ENCODE measurements at regions not wholly inside any gene's neighbourhood (a gene's known extent, or its start where the extent isn't known, plus 50 kb on each side); places are given as distances from the start of the nearest gene placed in this dataset.

DNA sequence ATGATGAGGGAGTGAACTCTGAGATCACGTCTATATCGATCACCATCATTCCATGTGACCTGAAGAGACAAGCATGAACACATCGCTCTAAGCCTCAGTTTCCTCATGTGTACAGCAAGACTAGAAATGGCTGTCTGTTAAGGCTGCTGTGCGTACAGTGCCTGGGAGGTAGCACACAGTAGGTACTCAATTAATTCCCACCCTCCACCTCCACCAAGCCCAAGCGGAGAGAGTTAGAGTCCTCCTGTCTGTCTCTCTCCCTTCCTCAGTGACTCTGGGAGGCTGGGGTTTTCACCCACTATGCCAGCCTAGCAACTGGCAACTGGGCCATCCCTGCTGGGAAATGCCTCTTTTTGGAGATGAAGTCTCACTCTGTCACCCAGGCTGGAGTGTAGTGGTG is 318.3 kb upstream of the CCL2 start:
- Histone ChIP-seq H3K27ac (ENCODE audit: low read depth in 2 of 2, low read length in 2 of 2) (no peak overlapping the region), H3K9me3 (ENCODE audit: control insufficient read depth in 2 of 3, insufficient read depth in 1 of 3, low read length in 3 of 3) (no peaks in the 10 kb centered on the region), H3K9ac (ENCODE audit: low read length in 3 of 3) (no peak overlapping the region), H3K27me3 (ENCODE audit: control insufficient read depth, insufficient read depth, low read length) (no peaks in the 10 kb centered on the region), H3K36me3 (ENCODE audit: control insufficient read depth in 2 of 3, insufficient read depth in 3 of 3, low read length in 3 of 3) (no peaks in the 10 kb centered on the region), H3K4me1 (ENCODE audit: control insufficient read depth in 2 of 3, insufficient read depth in 2 of 3, low read depth in 1 of 3, low read length in 3 of 3) (no peaks in the 10 kb centered on the region), H3K4me3 (ENCODE audit: low read length in 3 of 3) (no peak overlapping the region)
- FAIRE-seq (no peak), DNase-seq (no peak)
- TF ChIP-seq, protein P1, sequence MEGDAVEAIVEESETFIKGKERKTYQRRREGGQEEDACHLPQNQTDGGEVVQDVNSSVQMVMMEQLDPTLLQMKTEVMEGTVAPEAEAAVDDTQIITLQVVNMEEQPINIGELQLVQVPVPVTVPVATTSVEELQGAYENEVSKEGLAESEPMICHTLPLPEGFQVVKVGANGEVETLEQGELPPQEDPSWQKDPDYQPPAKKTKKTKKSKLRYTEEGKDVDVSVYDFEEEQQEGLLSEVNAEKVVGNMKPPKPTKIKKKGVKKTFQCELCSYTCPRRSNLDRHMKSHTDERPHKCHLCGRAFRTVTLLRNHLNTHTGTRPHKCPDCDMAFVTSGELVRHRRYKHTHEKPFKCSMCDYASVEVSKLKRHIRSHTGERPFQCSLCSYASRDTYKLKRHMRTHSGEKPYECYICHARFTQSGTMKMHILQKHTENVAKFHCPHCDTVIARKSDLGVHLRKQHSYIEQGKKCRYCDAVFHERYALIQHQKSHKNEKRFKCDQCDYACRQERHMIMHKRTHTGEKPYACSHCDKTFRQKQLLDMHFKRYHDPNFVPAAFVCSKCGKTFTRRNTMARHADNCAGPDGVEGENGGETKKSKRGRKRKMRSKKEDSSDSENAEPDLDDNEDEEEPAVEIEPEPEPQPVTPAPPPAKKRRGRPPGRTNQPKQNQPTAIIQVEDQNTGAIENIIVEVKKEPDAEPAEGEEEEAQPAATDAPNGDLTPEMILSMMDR (IDR thresholded peaks at IDR 0.05; ENCODE audit: borderline replicate concordance, extremely low read depth, insufficient read depth): no peak
- intact Hi-C loops (cut with DNase I): no loop called here

DNA sequence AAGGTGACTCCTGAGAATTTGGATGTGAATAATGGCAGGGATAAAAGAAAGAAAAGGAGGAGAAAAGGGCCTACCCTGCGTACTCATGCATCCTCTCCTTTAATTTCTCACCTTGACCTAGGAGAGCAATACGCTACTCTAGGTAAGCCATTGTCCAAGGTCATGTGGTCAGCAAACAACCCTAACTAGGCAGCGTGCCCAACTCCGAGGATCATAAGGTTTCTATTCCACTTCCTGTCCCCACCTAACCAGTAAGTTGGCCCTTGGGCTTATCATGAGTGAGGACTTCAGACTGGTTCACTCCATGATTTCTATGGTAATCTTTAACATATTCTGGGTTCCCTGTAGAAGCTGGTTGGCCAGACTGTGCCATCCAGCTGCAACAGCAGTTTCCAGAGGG is 315.1 kb upstream of the CCL2 start:
- DNase-seq (no peak), FAIRE-seq (no peak)
- TF ChIP-seq, protein P1 (IDR thresholded peaks at IDR 0.05; ENCODE audit: borderline replicate concordance, extremely low read depth, insufficient read depth): no peak
- no peak overlapping the region for H3K27ac ChIP-seq (ENCODE audit: low read depth in 2 of 2, low read length in 2 of 2)
- H3K9ac ChIP-seq (ENCODE audit: low read length in 3 of 3): no peak overlapping the region
- intact Hi-C loops (cut with DNase I): no loop called here
- H3K27me3 ChIP-seq (ENCODE audit: control insufficient read depth, insufficient read depth, low read length): no peaks in the 10 kb centered on the region
- no peaks in the 10 kb centered on the region for H3K36me3 ChIP-seq (ENCODE audit: control insufficient read depth in 2 of 3, insufficient read depth in 3 of 3, low read length in 3 of 3)
- no peak overlapping the region for H3K4me3 ChIP-seq (ENCODE audit: low read length in 3 of 3)
- no peaks in the 10 kb centered on the region for H3K4me1 ChIP-seq (ENCODE audit: control insufficient read depth in 2 of 3, insufficient read depth in 2 of 3, low read depth in 1 of 3, low read length in 3 of 3)
- H3K9me3 ChIP-seq (ENCODE audit: control insufficient read depth in 2 of 3, insufficient read depth in 1 of 3, low read length in 3 of 3): no peaks in the 10 kb centered on the region

DNA sequence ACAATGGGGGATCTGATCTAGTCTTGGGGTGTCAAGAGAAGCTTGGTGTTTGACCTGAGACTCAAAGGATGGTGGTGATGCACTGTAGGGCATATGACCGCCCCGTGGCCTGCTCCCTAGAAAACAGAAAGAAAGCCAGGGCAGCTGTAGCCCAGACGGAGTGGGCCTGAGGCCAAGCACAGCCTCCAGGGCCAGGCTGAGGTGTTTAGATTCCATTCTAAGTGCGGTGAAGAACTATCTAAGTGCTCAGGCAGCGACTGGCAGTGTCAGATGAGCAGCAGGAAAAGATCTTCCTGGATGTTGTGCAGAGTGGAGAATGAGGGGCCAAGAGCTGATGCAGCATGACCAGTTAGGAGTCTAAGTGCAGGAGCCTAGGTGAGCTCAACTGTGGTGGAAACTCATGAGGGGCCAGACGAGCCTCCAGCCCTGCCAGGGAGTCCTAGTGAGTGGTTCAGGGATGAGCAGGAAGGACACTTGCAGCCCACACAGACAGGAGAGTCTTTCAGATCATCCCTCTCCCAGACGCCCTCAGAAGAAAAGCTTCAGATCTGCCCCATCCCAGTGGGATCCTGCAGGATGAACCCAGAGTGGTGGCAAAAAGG is 314.2 kb upstream of the CCL2 start:
- intact Hi-C loops (cut with DNase I): no loop called here
- no peak overlapping the region for H3K9ac ChIP-seq (ENCODE audit: low read length in 3 of 3)

More for the DNA sequence above, 314.2 kb upstream of the CCL2 start:
- FAIRE-seq (no peak), DNase-seq (no peak)
- no peaks in the 10 kb centered on the region for H3K27me3 ChIP-seq (ENCODE audit: control insufficient read depth, insufficient read depth, low read length)
- H3K27ac ChIP-seq (ENCODE audit: low read depth in 2 of 2, low read length in 2 of 2): no peak overlapping the region
- TF ChIP-seq, protein P1 (IDR thresholded peaks at IDR 0.05; ENCODE audit: borderline replicate concordance, extremely low read depth, insufficient read depth): no peak
- no peaks in the 10 kb centered on the region for H3K4me1 ChIP-seq (ENCODE audit: control insufficient read depth in 2 of 3, insufficient read depth in 2 of 3, low read depth in 1 of 3, low read length in 3 of 3)
- no peaks in the 10 kb centered on the region for H3K36me3 ChIP-seq (ENCODE audit: control insufficient read depth in 2 of 3, insufficient read depth in 3 of 3, low read length in 3 of 3)
- H3K9me3 ChIP-seq (ENCODE audit: control insufficient read depth in 2 of 3, insufficient read depth in 1 of 3, low read length in 3 of 3): no peaks in the 10 kb centered on the region
- no peak overlapping the region for H3K4me3 ChIP-seq (ENCODE audit: low read length in 3 of 3)

Measured in kidney (tissue), 13 donors.